GM06990 (cell line): ENCODE measurements at regions not wholly inside any gene's neighbourhood (a gene's known extent, or its start where the extent isn't known, plus 50 kb on each side); places are given as distances from the start of the nearest gene placed in this dataset.

Source experiments
- DNase-seq: peaks from one replicate; pipeline ENCODE4 v3.0.0-alpha.2; 2011; ENCODE audit not compliant: insufficient read length; ENCODE audit errors: extremely low read depth
- H3K27me3 ChIP-seq: replicated peaks from 2 replicates; pipeline ENCODE4 v1.6.0; 2011; ENCODE audit warnings: low read length; ENCODE audit not compliant: control insufficient read depth, insufficient read depth
- H3K36me3 ChIP-seq: 2 replicates; pipeline ENCODE4 v1.5.1; 2011; ENCODE audit warnings: low read length; ENCODE audit not compliant: control insufficient read depth, insufficient read depth
- H3K4me3 ChIP-seq: replicated peaks from 2 replicates; pipeline ENCODE4 v1.5.1; 2011; ENCODE audit warnings: low read depth, mild to moderate bottlenecking, control low read depth, low read length
- TF ChIP-seq, protein P1 (sequence below): IDR thresholded peaks from 2 replicates; pipeline ENCODE4 v1.5.1; 2011; ENCODE audit warnings: low read length, control low read depth, mild to moderate bottlenecking, inconsistent platforms; ENCODE audit not compliant: insufficient read depth, poor library complexity, severe bottlenecking

DNA sequence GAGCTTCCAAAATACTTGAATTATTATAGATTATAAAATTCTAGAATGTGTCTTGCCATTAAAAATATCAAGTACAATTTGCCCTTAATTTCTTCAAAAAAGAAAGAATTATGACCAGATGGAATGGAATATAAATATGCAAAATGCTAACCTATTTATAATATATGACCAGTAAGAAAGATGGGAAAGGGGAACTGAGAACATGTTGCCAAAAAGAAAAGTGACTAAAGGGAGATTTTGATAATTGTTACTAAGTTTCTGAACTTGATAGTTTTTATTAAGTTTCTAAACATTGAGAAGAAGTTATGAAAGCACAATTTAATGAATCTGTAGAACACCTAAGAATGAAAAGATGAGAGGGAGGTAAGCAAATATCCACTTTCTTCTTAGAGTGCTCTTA, 188.4 kb upstream of the NR4A3 start:
- Histone ChIP-seq H3K4me3 (no peak overlapping the region), H3K27me3 (no peaks in the 10 kb centered on the region), H3K36me3 (no peaks in the 10 kb centered on the region)
- peak; percentile 36 for DNase-seq
- TF ChIP-seq, protein P1, sequence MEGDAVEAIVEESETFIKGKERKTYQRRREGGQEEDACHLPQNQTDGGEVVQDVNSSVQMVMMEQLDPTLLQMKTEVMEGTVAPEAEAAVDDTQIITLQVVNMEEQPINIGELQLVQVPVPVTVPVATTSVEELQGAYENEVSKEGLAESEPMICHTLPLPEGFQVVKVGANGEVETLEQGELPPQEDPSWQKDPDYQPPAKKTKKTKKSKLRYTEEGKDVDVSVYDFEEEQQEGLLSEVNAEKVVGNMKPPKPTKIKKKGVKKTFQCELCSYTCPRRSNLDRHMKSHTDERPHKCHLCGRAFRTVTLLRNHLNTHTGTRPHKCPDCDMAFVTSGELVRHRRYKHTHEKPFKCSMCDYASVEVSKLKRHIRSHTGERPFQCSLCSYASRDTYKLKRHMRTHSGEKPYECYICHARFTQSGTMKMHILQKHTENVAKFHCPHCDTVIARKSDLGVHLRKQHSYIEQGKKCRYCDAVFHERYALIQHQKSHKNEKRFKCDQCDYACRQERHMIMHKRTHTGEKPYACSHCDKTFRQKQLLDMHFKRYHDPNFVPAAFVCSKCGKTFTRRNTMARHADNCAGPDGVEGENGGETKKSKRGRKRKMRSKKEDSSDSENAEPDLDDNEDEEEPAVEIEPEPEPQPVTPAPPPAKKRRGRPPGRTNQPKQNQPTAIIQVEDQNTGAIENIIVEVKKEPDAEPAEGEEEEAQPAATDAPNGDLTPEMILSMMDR, result no peak

DNA sequence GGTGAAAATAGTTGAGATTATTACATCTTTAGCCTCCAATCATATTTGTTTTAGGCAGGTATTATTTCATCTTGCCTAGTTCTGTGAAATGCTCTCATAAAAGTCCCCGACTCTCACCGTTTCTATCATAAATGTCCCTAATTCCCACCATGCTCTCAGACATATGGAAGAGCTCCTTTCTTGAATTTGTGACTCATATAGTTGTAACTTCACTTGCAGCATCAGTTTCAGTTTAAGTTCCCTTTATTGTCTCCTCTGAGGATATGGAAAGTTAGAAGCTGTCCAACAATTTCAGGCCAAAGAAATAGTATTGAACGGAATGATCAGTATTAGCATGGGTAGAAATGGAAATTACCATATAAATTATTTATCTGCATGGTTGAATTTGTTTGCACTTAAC, 187.5 kb upstream of the NR4A3 start:
- H3K27me3 ChIP-seq, result no peaks in the 10 kb centered on the region

DNA sequence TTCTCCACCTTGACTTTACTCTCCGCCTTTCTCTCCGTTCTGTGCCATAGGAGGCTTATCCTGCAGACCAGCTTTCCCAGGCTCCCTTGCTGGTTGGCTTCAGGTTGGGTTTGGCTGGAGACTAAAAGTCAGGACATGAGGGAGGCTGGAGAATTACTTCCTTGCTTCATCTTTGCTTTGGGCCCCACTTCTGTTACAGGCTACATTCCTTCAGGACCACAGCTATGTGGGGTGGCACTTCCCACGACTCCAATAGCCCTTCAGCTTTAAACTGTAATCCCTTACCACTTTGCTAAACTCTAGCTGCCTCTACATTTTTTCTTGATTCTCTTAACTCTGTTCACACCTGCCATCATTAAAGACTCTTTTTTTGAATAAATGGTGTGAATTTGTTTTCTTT, 186.7 kb upstream of the NR4A3 start:
- no peaks in the 10 kb centered on the region for H3K27me3 ChIP-seq
- TF ChIP-seq, protein P1, result no peak
- no peaks in the 10 kb centered on the region for H3K36me3 ChIP-seq
- no peak for DNase-seq
- H3K4me3 ChIP-seq, result no peak overlapping the region

More for the DNA sequence above, 187.5 kb upstream of the NR4A3 start:
- Histone ChIP-seq H3K36me3 (no peaks in the 10 kb centered on the region), H3K4me3 (no peak overlapping the region)
- peak; percentile 24 for DNase-seq
- TF ChIP-seq, protein P1, result no peak

DNA sequence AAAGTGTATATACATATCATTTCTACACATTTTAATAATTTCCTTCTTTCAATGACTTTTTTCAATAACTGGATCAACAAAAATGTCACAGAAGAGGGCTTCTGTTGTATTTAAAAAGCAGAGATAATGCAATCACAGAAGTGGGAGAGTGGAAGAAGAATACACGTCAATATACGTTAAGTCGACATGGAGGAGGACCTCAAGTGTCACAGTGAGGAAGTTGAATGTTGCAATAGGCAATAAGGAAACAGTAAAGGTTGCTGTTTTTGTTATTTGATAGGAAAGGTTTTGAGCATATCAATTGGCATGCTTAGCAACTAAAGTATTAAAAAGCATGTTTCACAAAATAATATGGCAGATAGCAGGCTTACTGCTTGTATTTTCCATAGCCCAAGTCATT, 184.0 kb upstream of the NR4A3 start:
- Histone ChIP-seq H3K36me3 (no peaks in the 10 kb centered on the region), H3K27me3 (no peaks in the 10 kb centered on the region), H3K4me3 (no peak overlapping the region)
- DNase-seq, result no peak
- TF ChIP-seq, protein P1, result no peak

DNA sequence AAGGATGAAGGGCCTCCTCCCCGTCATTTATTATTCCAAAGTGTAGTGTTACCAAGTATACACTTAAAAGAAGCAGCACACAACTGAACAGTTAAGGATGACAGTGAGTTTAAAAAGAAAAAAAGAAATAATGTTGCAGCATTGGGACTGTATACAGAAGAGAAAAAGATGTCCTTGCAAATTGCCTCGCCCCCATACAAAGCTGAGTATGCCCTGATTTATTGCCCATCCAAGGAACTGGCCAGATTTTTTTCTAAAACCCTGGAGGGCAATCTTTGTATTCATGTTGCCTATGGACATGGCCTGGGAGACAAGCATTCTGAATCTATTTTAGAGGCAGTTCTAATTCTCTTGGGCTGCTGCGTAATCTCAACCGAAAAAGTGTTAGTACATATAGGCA, 182.7 kb upstream of the NR4A3 start:
- no peak for DNase-seq
- H3K27me3 ChIP-seq, result no peaks in the 10 kb centered on the region
- no peak overlapping the region for H3K4me3 ChIP-seq
- no peaks in the 10 kb centered on the region for H3K36me3 ChIP-seq
- TF ChIP-seq, protein P1, result no peak

DNA sequence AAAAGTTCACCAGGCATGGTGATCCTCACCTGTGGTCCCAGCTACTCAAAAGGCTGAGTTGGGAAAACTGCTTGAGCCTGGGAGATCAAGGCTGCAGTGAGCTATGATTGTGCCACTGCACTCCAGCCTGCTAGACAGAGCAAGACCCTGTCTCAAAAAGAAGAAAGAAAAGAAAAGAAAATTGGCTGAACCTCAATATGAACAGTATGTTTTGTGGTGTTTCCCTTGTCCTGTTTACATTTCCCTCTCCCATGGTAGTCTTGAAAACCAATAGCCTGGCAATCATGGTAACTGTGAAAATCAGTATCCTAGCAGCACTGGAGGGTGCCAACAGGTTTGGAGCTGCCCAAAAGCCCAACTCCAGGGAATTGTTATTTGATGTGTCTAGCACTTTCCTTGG, 174.1 kb upstream of the NR4A3 start:
- Histone ChIP-seq H3K4me3 (no peak overlapping the region), H3K27me3 (no peaks in the 10 kb centered on the region), H3K36me3 (no peaks in the 10 kb centered on the region)
- no peak for DNase-seq
- TF ChIP-seq, protein P1, result no peak
